KBM-7 (cell line): ENCODE measurements at regions not wholly inside any gene's neighbourhood (a gene's known extent, or its start where the extent isn't known, plus 50 kb on each side); places are given as distances from the start of the nearest gene placed in this dataset.

ENCODE experiments used
- DNase-seq: peaks from one replicate; pipeline ENCODE4 v3.0.0-alpha.2; 2015
- in situ Hi-C: fragments of 300-500 bp; cut with MboI; formaldehyde crosslinking; loops from 2 replicates; pipeline ENCODE4 v1.14.3; 2020; ENCODE audit warnings: low sequenced_read_pairs, low pct_unique_long_range_greater_than_20kb, mixed read lengths

DNA sequence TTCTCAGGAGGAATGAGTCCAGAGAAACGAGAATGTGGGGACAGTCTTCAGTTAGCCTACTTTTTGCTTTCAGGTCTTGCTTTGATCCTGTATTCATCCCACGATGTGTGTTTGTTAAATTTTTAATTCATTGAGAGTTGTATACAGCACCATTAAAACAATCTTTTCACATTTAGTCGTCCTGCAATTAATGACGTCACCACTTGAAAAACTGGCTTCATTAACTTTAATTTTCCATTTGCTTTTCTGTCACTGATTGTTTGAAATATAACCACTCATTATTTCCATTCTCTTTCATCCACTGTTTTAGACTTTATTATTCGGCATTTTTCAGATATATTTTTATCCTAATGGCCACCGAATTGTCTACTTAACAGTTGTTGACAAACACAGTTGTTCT lies 146.9 kb downstream of the TFEC start:
- DNase-seq: no peak
- in situ Hi-C loops: no loop called here

- in situ Hi-C loops: no loop called here
- no peak for DNase-seq
Observed at GRCh38 chr7:115881476-115881875, 149.1 kb downstream of the TFEC start.

DNA sequence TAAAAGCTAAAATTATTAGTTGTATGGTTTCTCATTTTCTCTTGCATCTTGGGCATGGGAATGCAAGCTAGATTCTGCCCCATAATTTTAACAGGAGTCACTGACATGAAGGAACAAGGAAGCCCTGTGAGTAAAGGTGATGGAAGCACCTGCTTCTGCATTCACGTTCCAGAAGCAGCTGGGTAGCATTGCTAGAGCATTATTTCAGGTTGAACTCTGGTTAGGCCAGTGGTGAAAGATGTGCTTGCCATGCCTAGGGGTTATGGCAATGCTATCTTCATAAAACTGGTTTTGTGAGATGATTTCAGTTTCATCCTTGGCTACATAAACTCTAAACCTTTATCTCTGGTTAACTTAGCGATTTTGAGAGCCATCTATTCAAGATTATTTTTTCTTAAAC lies 151.4 kb downstream of the TFEC start:
- DNase-seq: no peak
- in situ Hi-C loops: no loop called here

DNA sequence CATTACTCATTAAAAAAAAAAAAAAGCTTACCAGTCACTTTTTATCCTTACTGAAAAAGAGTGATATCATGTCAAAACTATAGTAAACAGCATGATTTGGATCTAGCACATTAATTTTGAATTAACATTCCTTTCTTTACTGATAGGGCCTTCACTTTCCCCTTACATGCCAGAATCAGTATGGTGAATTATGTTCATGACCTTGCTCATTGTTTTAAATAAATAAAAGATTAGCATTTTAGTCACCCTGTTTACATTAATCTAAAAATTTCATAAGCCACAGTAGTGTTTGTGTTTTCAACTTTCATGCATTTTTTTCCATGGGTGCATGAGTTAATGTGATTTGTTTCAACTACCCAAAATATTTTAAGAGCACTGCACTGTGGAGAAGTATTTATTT lies 160.8 kb downstream of the TFEC start:
- in situ Hi-C loops: no loop called here
- DNase-seq: no peak

DNA sequence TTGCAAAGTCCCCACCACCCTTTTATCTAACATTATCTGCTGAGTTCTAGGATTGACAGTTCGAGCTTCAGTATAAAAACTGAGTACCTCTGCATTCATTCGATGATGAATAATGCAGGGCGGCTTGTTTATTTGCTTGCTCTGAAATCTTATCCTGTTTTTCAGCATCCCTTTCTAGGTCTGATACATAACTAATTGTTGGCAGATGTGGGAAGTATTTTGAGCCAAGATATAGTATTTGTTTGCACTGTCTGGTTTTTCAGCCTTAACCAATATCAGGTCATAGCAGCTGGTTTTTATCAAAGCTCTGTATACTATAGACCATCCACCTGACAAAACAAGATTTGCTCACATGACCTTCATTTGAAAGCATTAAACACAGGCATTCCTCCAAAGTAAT lies 161.4 kb downstream of the TFEC start:
- in situ Hi-C loops: no loop called here
- no peak for DNase-seq

DNA sequence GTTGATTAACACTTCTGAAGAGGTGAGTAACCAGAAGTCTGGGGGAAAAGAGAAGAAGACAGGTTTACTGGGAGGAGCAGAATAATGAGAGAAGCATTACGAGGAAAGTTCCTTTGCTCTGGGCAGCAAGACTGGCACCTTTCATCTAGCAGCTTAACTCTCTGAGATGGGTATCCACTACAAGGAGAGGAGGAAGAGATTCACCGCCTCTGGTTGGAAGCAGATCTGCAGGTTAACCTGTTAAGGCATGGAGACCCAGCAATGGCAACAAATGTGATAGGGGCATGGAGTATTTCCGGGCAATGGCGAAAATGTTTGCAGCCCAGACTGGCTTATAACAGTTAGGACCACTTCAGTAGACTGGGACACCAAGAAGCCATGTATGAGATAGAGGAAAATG lies 162.2 kb downstream of the TFEC start:
- DNase-seq: no peak
- in situ Hi-C loops: no loop called here

GRCh38 chr7:115864082-115864481 lies 166.5 kb downstream of the TFEC start:
- DNase-seq: peak; percentile 28
- in situ Hi-C loops: no loop called here

DNA sequence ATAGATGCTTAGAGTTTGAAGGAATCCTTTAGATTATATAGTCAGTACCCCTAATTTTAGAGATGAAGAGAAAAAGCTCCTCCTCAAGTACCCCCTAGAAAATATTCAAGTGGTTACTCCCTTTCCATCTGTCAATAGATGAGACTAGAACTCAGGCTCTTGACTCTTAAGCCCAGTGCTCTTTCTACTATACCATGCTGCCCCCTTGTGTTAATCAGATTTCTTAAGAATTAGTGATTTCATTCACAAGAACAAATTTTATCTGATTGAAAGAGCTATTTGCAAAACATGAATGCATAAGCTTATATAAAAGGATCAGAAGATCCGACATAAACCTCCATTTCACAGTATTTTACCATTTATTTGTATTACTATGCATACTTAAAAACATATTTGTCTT lies 179.3 kb downstream of the TFEC start:
- in situ Hi-C loops: no loop called here
- DNase-seq: peak; percentile 43

DNA sequence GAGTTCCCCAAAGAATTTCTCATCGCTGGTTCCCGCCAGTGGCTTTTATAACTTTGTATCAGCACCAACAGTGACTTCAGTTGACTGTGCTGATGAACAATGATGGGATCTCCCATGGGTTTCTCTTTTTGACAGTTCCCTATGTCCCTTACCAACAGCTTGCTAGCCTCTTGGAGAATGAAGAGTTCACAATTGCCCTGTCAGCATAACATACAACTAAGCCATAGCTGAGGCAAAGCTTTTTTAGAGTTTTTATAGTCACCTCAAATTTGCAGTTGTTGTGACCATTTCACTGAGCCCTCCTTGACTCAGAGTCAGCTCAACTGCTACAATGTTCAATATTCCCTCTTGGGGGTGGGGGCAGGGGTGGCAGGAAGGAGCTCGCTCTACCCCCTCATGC lies 179.8 kb downstream of the TFEC start:
- in situ Hi-C loops: no loop called here
- DNase-seq: no peak

- in situ Hi-C loops: no loop called here
- DNase-seq: no peak
Observed at GRCh38 chr7:115844857-115845256, 185.7 kb downstream of the TFEC start.

GRCh38 chr7:115840702-115841101 lies 189.9 kb downstream of the TFEC start:
- in situ Hi-C loops: no loop called here
- DNase-seq: no peak

DNA sequence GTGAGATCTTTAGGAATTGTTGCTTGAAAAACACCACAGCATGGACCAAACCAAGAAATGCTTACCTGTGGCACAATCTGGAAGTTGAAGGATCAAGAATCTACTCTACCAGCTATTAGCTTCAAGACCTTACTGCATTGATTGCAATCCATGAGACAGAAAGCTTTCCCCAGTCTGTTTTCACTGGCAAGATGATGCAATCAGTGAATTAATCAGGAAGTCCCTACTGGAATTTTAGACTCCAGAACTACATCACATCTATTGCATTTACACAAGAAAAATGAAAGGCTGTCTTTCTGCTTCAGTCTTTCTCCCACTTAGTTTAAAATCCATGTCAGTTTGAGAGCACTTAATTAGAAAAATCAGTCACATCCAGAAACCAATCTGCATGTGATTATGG lies 191.7 kb downstream of the TFEC start:
- DNase-seq: no peak
- in situ Hi-C loops: no loop called here

GRCh38 chr7:115831371-115831770 lies 199.2 kb downstream of the TFEC start:
- in situ Hi-C loops: no loop called here

GRCh38 chr7:115827305-115828045 lies 203.1 kb downstream of the TFEC start:
- DNase-seq: no peak
- in situ Hi-C loops: no loop called here

More at GRCh38 chr7:115831371-115831770, 199.2 kb downstream of the TFEC start:
- peak; percentile 68 for DNase-seq

GRCh38 chr7:115825456-115826115 lies 205.0 kb downstream of the TFEC start:
- in situ Hi-C loops: no loop called here
- no peak for DNase-seq

DNA sequence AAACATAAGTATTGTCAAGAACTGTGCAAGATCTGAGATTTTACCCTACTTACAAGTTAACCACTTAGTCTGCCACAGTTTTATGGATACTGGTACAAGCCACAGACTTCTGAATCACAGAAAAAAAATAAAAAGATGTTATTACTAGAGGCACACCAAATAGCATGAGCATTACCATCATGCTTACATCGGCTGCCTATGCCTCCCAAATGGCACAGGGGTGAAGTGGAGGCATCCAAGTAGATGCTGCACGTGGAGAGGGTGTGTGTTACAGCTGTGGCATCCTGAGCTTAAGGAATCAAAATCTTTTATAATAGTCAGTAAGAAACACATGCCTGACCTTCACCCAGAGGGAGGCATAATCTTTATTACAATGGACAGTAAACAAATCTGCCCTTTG lies 207.8 kb downstream of the TFEC start:
- DNase-seq: no peak
- in situ Hi-C loops: no loop called here

- in situ Hi-C loops: no loop called here
- DNase-seq: no peak
Observed at GRCh38 chr7:115822380-115822779, 208.2 kb downstream of the TFEC start.

GRCh38 chr7:115816318-115816974 lies 214.1 kb downstream of the TFEC start:
- in situ Hi-C loops: no loop called here
- DNase-seq: no peak

DNA sequence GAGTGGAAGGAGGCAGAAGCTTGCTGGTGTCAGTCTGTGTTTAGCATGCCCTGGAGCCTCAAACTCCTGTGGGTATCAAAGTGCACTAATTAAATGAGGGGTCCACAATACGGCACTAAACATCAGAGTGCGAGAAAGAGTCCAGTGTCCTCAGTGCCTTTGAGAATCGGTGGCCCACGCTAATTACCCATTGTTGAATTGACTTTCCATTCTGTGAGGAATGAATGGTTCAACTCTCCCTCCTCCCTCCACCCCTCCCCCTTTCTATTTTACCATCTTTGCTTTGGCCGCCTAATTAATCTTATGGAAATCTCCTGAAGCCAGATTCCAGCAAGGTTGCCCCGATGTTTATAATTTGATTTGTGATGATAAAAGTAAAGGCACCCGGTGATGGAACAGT lies 217.8 kb downstream of the TFEC start:
- in situ Hi-C loops: no loop called here
- no peak for DNase-seq

- no peak for DNase-seq
- in situ Hi-C loops: no loop called here
Observed at GRCh38 chr7:115805458-115805857, 225.1 kb downstream of the TFEC start.
